ENCODE measurements at regions not wholly inside any gene's neighbourhood (a gene's known extent, or its start where the extent isn't known, plus 50 kb on each side); places are given as distances from the start of the nearest gene placed in this dataset.

DNA sequence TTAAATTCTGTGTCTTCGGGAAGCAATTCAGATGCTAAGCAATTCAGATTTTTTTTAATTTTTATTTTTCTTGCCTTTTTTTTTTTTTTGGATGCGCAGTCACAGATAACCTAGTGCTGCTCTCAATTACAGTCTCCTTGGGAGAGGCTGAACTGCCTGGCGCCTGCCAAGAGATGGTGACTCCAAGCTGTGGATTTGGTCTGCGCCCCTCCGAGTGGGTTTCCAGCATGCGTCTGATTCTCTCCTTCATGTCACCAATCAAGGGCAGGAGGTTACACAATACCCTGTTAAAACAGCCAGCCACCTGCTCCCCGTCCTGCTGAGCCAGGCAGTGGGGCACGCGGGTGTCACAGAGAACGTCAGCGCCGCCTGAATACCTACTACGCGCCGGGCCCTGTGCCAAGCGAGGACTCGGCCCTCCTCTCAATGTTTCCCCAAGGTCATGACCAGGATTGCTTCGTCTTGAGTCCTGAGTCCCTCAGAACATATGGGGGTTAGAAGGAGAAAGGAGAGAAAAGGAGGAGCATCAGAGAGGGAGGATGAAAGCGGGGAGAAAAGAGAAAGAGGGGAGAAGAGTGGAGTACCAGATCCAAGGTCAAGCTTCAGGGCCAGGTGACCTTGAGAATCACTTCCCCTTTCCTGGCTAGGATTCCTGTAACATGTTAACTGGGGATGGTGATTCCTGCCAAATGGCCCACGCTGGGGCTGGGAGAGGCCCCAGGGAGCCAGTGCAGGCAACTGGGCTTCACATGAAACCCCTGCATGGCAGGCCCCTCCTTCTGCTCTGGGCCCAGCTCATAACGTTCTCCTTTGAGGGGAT lies 213.6 kb downstream of the URI1 start:
- no peak for DNase-seq

DNA sequence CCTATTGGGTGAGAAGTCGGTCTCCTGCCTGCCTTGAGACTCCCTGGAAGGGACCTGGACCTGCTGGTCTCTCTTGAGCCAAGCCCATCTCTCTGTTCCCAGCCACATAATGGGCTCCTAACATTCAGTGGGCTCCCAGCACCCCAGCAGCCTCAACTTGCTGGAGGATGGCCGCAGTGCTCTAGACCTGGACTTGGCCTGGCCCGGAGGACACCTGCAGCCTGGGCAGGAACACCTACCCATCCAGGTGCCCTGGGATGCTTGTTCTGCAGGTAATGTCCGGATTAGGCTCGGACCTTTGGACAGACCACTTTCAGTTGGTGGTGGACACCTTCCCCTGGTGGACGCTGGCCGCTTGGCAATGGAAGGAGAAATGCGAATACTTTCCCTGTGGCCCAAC lies 214.6 kb downstream of the URI1 start:
- DNase-seq, result no peak

DNA sequence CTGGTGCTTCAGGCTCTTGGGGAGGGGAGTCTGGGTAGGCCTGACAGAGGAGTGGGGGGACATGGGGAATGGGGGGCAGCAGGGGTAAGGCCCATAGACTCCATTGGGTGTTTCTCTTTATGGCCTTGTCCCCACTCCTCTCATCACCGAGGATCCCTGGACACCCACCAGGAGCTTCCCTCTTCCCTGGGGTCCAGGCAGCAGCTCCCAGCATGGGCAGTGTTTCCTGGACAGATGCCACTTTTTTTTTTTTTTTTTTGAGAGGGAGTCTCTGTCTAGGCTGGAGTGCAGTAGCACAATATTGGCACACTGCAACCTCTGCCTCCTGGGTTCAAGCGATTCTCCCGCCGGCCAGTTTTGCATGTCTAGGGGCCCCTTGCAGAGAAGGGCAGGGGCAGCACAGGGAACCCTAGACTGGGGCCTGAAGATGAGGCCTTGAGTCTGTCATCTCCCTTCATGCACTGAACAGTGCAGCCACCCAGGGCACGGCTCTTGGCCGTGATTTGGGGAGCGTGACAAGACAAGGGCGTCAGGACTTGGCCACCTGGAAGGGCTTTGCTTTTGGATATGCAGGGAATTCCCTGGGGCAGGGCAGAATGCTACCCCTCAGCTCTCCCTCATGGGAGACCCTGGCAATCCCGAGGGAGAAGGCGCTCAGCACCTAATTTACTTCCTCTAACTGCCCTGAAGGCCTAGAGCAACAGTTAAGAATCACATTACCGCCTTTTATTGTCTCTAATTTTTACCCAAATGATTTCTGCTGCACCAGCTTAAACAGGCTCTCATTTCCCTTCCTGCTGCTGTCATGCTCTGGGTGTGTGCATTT lies 213.9 kb upstream of the ZNF536 start:
- DNase-seq, result no peak

DNA sequence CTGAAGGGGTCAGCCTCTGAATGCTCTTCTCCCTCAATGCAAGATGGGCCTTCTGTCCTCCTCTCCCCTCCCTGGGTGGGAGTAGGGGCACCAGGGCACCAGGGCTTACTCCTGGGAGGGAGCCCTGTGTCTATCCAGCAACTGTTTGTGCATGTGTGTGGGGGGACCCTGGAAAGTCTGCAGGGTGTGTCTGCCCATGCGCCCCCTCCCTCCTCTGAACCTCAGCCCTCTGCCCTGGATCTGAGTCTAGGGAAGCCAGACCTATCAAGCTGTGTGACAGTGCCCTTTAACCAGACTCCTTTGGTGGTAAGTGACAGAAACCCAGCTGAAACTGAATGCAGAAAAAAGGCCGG lies 213.3 kb upstream of the ZNF536 start:
- DNase-seq, result no peak

DNA sequence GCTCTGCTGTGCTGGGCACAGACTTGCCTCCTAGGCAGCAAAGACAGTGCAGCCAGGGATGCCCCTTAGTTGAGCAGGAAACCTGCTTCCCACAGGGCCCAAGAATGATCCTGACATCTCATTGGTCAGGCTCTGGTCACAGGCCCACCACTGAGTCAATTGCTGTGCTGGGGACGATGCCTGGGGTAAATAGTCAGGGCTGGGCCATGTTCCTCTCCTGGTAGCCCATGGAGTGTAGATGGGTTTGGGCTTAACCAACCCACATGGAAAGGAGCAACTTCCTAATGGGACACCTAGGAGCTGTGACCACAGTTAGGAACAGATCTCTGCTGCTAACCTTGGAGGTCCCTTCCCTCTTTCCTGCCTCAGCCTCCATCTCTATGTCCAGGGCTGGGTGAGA lies 212.5 kb upstream of the ZNF536 start:
- no peak for DNase-seq

DNA sequence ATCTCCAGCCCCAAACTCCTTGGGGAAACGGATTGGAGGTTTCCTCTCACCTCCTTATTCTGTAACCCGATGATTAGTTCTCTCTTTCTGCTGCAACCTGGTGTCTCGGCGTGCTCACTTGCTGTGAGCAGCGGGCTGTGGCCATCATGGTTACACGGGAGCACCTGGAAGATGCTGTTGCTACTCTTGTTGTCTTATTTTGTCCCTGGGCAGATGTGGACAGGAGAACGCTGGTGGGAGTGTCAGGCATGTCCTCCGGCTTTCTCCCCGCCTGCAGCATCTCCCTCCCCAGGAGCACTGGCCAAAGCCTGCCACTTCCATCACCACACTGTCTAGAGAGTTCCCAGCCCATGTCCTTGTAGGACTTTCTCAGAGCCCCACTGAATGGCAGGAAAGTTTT lies 211.8 kb upstream of the ZNF536 start:
- DNase-seq, result no peak

DNA sequence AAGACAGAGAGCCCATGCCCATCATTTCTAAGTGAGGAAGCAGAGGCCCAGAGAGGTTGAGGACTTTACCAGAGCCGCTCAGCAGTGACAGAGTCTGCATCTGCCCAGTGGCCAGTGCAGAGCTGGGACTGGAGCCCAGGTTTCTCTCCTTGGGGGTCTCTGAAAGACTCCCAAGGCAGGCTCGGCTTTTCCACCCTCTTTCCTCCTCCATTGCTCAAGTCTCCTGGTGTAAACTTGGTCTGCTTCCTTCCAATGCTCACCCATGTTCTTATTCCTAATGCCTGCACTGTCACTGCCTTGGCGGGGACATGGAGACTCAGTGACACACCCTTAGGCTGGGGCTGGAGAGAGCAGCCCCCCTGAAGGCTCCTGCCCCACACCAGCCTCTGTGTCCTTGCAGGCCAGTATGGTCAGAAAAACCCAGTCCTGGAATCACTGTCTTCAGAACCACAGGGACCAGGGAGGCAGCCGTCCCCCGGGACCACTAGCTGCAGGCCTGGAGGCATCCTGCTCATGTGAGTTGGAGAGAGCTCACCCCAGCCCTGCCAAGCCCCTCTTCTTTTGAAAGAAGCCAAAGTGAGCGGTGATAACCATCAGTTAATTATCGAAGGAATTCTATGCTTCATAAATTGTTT lies 211.0 kb upstream of the ZNF536 start:
- no peak for DNase-seq

DNA sequence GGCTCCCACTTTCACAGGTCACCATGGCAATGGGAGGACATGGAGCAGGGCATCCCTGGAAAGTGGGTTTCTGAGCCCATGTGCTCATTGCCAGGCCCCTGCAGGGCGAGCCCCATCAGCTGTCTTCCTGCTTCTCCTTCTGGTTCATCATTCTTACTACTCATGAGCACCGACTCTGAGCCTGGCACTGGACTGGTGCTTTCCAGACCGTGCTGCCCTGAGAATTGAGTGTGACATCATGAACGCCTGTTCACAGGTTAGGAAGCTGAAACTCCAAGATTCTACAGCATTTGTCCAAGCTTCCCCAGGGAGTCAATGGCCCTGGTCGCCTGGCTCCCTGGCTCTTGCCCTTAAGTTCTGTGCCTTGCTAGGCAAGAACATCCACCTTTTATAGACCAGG lies 210.4 kb upstream of the ZNF536 start:
- DNase-seq, result no peak

DNA sequence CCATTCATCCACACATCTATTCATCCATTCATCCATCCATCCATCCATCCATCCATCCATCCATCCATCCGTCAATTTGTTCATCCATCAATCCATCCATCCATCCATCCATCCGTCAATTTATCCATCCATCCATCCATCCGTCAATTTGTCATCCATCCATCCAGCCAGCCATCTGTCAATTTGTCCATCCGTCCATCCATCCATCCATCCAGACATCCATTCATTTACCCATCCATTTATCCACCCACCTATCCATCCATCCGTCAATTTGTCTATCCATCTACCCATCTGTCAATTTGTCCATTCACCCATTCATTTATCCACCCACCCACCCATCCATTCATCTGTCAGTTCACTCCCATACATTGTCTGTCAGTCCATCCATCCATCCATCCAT lies 209.5 kb upstream of the ZNF536 start:
- no peak for DNase-seq

DNA sequence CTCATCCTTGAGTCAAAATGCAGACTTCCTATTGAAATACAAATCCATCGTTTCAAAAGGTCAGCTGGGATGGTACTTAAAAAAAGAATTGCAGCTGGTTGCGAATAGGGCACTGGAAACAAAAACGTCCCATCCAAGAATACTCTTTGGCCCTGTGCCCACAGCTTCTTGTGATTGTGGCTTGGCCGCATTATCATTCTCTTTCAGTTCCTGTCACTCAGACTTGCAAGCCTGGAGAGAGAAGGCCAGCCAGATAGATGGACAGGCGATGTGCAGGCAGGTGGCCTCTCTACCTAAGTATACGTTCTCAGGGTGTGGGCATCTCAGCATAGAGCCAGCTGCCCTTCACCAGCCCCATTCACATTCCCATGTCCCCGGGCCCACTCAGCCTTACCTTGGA lies 208.5 kb upstream of the ZNF536 start:
- no peak for DNase-seq

DNA sequence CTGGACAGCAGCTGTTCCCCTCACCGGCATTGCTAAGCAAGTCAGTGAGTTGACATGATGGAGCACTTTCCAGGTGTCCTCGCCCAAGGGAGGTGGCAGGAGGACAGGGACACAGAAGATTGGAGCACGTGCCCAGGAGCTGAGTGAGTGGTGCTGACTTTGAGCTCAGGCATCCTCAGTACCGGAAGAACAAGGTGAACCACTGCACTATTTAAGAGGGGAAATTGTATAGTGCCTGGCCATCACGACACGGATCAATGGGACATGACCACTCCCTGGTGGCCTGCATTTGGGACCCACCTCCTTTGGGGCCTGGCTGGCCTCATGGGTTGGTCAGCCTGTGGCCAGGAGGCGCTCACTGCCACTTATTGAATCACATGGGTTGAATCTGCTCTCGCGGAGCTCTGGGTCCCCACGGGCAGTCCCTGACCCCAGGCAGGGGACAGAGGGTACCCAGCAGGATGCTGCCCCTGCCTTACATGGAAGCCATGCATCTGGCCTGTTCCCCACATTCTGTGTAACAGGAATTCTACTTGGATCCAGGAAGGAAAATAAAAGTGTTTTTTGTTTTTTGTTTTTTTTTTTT lies 206.9 kb upstream of the ZNF536 start:
- DNase-seq, result no peak

DNA sequence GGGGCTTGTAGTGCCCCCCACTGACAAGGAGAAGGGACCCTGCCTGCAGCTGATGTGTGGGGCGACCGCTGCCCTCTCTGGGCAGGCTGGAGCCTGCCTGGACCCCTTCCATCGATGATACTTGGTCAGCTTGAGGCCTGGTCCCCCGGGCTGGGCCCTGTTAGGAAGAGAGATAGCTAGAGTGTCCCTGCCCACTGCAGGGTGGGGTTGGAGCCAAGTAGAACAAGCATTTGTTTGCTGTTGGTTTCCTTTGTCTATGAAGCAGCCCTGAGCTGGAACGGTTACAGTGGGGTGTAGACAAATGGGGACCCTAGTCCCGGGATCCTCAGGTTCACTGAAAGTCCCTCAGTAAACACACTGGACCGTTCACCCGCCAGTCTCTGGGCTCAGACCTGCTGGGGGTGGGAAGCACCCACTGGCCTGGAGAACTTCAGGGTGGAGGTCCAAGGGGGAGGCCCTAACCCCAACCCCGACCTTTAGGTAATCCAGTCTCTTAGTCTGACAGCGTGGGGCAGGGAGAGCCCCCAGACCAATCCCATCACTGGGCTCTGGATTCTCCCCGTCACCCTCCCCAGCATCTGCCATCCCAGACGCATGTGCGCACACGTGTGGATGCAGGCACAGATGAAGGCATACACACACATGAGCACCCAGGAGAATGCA lies 204.8 kb upstream of the ZNF536 start:
- no peak for DNase-seq

DNA sequence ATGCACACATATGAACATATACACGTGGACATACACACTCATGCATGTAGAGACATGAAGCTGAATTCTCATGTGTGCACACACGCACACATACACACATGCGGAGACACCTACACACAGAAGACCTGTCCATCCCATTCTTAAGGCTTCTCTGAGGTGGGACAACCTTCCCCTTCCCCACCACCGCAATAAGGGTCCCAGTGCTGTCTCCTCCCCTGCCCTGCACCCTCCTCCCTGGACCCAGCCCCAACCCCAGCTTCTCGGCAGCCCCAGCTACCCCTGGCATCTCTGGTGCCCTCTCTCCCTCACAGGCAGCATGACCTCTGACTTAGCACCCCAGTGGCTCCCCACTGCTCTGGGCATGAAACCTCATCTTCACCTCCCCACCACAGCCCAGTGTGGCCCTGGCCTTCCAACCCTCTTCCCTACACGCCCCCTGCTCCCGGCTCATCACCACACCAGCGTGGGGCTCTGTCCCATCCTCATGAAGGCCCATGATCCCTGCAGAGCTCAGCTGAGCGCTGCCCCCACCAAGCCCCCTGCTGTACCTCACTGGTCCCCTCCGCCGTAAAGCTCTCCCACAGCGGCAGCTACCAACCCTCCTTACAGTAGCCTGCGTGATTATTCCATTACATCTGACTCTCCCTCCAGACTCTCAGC lies 204.1 kb upstream of the ZNF536 start:
- DNase-seq, result no peak

DNA sequence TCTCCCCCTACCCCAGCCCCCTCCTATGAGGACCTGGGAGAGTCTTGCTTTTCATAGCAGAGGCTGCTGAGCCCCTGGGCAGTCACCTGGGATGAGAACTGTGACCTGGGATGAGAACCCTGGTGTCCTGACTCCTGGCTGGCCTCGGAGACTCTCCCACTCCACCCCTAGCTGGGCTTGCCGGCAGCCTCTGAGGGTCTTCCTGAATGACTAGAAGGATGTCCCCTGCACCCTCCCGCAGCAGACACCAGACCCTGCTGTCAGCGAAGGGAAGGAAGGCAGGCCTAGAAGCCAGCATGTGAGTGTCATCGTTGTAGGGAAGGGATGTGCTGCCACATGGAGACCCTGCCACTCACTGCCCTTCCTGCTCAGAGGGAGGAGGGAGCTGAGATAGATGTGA lies 203.4 kb upstream of the ZNF536 start:
- DNase-seq, result no peak

DNA sequence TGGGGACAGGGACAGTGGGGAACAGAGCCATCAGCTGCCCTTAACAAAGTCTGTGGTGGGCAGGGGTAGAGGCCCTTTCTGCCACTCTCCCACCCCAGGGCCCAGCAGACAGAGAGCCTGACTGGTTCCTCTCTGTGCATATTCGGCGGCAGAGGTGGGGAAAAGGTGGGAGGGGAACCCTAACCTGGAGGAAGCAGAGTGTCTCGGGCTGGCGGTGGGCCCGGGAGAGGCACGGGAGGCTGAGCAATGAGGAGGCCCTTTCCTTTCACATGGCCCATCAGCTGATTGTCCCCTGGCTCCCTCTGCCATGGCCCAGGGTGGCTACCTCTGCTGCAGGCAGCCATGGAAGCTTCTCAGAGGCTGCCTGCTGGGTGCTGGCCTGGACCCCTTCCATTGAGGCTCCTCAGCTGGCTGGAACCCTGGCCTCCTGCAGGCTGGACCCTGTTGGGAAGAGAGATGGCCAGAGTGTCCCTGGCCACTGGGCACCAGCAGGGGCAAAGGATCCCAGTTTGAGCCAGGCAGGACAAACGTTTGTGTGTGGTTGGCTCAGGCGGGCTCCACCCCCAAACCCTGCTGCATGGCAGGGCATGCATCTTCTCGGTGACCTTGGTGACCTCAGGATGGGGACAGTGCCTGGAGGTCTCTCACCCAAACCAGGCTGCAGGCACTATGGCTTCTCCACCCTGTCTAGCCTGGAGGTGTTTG lies 202.8 kb upstream of the ZNF536 start:
- no peak for DNase-seq

DNA sequence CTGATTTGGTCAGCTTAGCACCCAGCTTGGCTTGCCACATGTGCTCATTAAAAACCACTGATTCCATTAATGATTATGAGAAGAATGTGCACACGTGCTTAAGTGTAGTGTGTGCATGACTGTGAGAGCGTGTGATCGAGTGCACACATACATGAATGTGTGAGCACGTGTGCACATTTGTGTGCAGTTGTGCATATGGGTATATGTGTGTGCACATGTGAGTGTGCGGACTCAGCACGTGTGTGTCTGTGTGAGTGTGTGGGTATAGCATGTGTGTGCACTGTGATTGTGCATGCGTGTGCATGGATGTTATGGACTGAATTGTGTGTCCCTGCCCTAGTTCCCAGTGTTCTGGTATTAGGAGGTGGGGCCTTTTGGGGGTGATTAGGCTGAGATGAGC lies 202.1 kb upstream of the ZNF536 start:
- no peak for DNase-seq

DNA sequence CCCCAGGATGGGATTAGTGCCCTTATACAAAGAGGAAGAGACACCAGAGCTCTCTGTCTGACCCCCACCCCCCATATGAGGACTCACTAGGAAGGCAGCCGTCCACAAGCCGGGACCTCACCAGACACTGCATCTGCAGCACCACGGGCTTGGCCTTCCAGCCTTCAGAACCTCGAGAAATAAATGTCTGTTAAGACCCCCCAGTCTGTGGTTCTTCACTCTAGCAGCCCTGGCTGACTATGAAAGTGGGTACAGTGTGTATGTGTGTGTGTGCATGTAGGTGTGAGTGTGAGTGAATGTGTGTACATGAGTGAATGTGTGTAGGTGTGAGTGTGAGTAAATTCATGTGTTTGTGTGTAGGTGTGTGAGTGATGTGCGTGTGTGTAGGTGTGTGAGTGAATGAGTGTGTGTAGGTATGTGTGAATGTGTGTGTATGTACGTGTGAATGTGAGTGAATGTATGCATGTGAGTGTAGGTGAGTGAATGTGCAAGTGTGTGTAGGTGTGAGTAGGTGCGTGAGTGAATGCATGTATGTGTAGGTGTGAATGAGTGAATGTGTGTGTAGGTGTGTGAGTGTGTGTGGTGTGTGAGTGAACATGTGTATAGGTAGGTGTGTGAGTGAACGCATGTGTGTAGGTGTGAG lies 201.6 kb upstream of the ZNF536 start:
- no peak for DNase-seq

DNA sequence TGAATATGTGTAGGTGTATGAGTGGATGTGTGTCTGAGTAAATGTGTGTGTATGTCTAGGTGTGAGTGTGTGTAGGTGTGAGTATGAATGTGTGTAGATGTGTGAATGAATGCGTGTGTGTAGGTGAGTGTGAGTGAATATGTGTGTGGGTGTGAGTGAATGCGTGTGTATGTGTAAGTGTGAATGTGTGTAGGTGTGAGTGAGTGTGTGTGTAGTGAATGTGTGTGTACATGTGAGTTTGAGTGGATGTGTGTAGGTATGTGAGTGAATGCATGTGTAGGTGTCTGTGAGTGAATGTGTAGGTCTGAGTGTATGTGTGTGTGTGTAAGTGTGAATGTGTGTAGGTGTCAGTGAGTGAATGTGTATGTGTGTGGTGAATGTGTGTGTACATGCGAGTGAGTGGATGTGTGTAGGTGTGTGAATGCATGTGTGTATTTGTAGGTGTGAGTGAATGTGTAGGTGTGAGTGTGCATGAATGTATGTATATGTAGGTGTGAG lies 201.0 kb upstream of the ZNF536 start:
- DNase-seq, result no peak

DNA sequence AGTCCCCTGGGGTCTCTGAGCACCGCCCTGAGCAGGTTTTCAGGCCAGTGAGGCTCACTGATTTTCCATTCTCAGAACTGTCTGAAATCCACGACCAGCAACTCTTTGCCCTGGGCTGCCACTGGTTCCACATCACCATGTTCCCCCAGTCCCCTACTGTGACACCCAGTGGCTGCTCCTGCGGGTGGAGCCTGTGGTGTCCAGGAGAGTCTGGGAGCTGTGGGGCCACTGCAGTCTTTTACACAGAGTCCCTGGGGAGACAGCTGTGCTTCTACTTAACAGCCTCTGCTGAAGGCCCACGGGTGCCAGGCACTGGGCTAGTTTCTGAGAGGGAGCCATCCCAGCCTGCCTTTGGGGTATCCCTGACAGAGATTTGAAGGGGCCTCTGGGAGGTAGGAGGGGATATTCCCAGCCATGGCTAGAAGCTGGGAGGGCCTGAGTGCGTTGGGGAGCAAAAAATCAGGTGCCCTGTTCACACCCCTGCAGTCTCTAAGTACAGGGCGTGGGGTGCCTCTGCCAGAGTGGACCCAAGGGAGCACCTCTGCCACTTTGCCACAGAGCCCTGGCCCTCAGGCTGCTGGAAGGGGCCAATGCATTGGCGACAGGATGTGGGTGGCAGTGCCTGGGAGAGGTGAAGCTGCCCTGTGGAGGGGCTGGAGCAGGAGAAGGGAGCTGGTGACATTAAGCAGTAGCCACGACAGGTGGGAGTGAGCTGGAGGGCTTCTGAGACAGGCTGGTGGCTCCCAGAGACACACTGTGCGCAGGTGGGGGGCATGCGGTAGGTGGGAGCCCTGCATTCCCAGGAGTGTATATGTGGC lies 200.2 kb upstream of the ZNF536 start:
- DNase-seq, result no peak

DNA sequence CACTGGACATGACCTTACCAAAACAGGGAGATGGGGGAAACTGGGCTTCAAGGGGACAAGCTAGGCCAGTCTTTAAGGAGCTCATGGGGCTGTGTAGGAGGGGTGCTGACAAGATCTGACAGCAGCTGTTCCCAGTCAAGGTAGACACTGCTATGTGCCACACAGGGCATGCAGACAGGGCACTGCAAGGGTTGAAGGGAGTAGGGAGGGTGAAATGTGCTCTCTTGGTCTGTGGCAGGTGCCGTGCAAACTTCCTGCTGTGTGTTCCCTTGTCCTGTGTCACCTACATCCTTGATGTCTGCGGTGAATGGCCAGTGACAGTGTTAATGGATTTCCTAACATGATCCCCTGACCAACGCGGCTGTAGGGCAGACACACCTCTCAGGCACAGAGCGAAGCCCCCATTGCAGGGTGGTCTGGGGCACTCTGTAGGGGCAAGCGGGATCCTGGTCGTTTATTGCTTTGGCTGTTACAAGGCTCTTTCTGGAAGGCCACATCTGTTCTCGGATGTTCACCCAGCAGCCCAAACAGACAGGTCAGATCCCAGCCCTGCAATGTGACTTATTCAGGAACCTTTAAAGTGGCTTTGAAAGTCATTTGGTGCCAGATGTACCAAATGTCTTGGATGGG lies 199.5 kb upstream of the ZNF536 start:
- DNase-seq, result no peak
